WTC11 (cell line): ENCODE measurements at regions not wholly inside any gene's neighbourhood (a gene's known extent, or its start where the extent isn't known, plus 50 kb on each side); places are given as distances from the start of the nearest gene placed in this dataset.

Experiments used
- ATAC-seq: fragments of 200-7000 bp; cut with Tn5 transposase; 2 replicates; pipeline ENCODE4 v1.10.0; 2021; ENCODE audit warnings: mild to moderate bottlenecking, moderate library complexity
- CTCF ChIA-PET: fragments of 300-600 bp; sonication (Branson Sonifier 250); formaldehyde crosslinking; loops from one replicate; lab custom pipeline; 2021; ENCODE audit warnings: antibody characterized with exemption; lab: Charles Lee
- POLR2A ChIA-PET: fragments of 350-600 bp; sonication (Branson Sonifier 250); formaldehyde crosslinking; loops from one replicate; lab custom pipeline; 2021; ENCODE audit warnings: antibody characterized with exemption; lab: Charles Lee
- DNase-seq: peaks from one replicate; pipeline ENCODE4 v3.0.0; 2021; ENCODE audit warnings: low spot score
- H3K27ac Mint-ChIP-seq: 2 replicates; pipeline ENCODE4 v1.8.0; 2021; ENCODE audit warnings: mixed read lengths
- H3K27me3 Mint-ChIP-seq: 2 replicates; pipeline ENCODE4 v1.8.0; 2021; ENCODE audit warnings: low read depth, mild to moderate bottlenecking, moderate library complexity, mixed read lengths
- H3K36me3 Mint-ChIP-seq: 2 replicates; pipeline ENCODE4 v1.8.0; 2021; ENCODE audit warnings: mixed read lengths
- H3K4me1 Mint-ChIP-seq: 2 replicates; pipeline ENCODE4 v1.8.0; 2022; ENCODE audit warnings: mixed read lengths
- H3K4me3 Mint-ChIP-seq: 2 replicates; pipeline ENCODE4 v1.8.0; 2021; ENCODE audit warnings: mild to moderate bottlenecking, moderate library complexity, mixed read lengths
- H3K9me3 Mint-ChIP-seq: 2 replicates; pipeline ENCODE4 v1.8.0; 2021; ENCODE audit warnings: mixed read lengths
- CBFB ChIP-seq: sonication (generic); formaldehyde crosslinking; IDR thresholded peaks from 2 replicates; pipeline ENCODE4 v1.8.1; 2022; ENCODE audit warnings: mild to moderate bottlenecking, low read depth, missing genetic modification reagents
- CREM ChIP-seq: sonication (generic); formaldehyde crosslinking; IDR thresholded peaks from 2 replicates; pipeline ENCODE4 v1.8.1; 2022; ENCODE audit warnings: mild to moderate bottlenecking, missing genetic modification reagents, moderate library complexity
- JAZF1 ChIP-seq: fragments of 250-450 bp; sonication (Bioruptor Pico); IDR thresholded peaks from 2 replicates; pipeline ENCODE4 v1.9.0; 2021; ENCODE audit warnings: moderate library complexity, mild to moderate bottlenecking, inconsistent platforms
- JUN ChIP-seq: sonication (generic); formaldehyde crosslinking; IDR thresholded peaks from 2 replicates; pipeline ENCODE4 v1.8.0; 2023; ENCODE audit warnings: mild to moderate bottlenecking, missing genetic modification reagents
- NR2C2 ChIP-seq: sonication (generic); formaldehyde crosslinking; IDR thresholded peaks from 2 replicates; pipeline ENCODE4 v1.8.0; 2022; ENCODE audit warnings: mild to moderate bottlenecking, missing genetic modification reagents
- PRRX2 ChIP-seq: fragments of 250-450 bp; sonication (Bioruptor Pico); IDR thresholded peaks from 2 replicates; pipeline ENCODE4 v1.8.0; 2021; ENCODE audit warnings: mild to moderate bottlenecking
- RORB ChIP-seq: fragments of 250-450 bp; sonication (Bioruptor Pico); IDR thresholded peaks from 2 replicates; pipeline ENCODE4 v1.9.0; 2021; ENCODE audit warnings: mild to moderate bottlenecking
- SMAD3 ChIP-seq: sonication (generic); formaldehyde crosslinking; IDR thresholded peaks from 2 replicates; pipeline ENCODE4 v1.8.0; 2022; ENCODE audit warnings: missing genetic modification reagents, mild to moderate bottlenecking, borderline replicate concordance
- TCF7 ChIP-seq: sonication (generic); formaldehyde crosslinking; IDR thresholded peaks from 2 replicates; pipeline ENCODE4 v1.8.0; 2022; ENCODE audit warnings: mild to moderate bottlenecking, low read depth, missing genetic modification reagents, moderate library complexity
- ZNF121 ChIP-seq: sonication (generic); formaldehyde crosslinking; IDR thresholded peaks from 2 replicates; pipeline ENCODE4 v1.8.0; 2023; ENCODE audit warnings: missing genetic modification reagents
- ZNF219 ChIP-seq: sonication (generic); formaldehyde crosslinking; IDR thresholded peaks from 2 replicates; pipeline ENCODE4 v1.8.0; 2023; ENCODE audit warnings: missing genetic modification reagents, mild to moderate bottlenecking, borderline replicate concordance
- ZNF423 ChIP-seq: fragments of 250-450 bp; sonication (Bioruptor Pico); IDR thresholded peaks from 2 replicates; pipeline ENCODE4 v2.1.2; 2022; ENCODE audit warnings: mild to moderate bottlenecking, moderate library complexity
- TF ChIP-seq, protein P1 (sequence below): sonication (generic); formaldehyde crosslinking; IDR thresholded peaks from 2 replicates; pipeline ENCODE4 v1.8.1; 2022; ENCODE audit warnings: low read depth, missing genetic modification reagents, borderline replicate concordance
- TF ChIP-seq, protein P2 (sequence below): sonication (generic); formaldehyde crosslinking; IDR thresholded peaks from 2 replicates; pipeline ENCODE4 v1.8.1; 2022; ENCODE audit warnings: missing genetic modification reagents, borderline replicate concordance
- TF ChIP-seq, protein P3 (sequence below): sonication (generic); formaldehyde crosslinking; IDR thresholded peaks from 2 replicates; pipeline ENCODE4 v1.8.0; 2022; ENCODE audit warnings: mild to moderate bottlenecking, missing genetic modification reagents
- TF ChIP-seq, protein P4 (sequence below): sonication (generic); formaldehyde crosslinking; IDR thresholded peaks from 2 replicates; pipeline ENCODE4 v1.8.1; 2023; ENCODE audit warnings: mild to moderate bottlenecking, moderate library complexity, missing genetic modification reagents
- TF ChIP-seq, protein P5 (sequence below): sonication (generic); formaldehyde crosslinking; IDR thresholded peaks from 2 replicates; pipeline ENCODE4 v1.8.1; 2022; ENCODE audit warnings: low read depth, mild to moderate bottlenecking, moderate library complexity, missing genetic modification reagents, borderline replicate concordance
- TF ChIP-seq, protein P6 (sequence below): sonication (generic); formaldehyde crosslinking; IDR thresholded peaks from 2 replicates; pipeline ENCODE4 v1.8.1; 2023; ENCODE audit warnings: mild to moderate bottlenecking, missing genetic modification reagents
- TF ChIP-seq, protein P7 (sequence below): fragments of 250-450 bp; sonication (Bioruptor Pico); conservative IDR thresholded peaks from 2 replicates; pipeline ENCODE4 v1.9.0; 2021; ENCODE audit warnings: mild to moderate bottlenecking

DNA sequence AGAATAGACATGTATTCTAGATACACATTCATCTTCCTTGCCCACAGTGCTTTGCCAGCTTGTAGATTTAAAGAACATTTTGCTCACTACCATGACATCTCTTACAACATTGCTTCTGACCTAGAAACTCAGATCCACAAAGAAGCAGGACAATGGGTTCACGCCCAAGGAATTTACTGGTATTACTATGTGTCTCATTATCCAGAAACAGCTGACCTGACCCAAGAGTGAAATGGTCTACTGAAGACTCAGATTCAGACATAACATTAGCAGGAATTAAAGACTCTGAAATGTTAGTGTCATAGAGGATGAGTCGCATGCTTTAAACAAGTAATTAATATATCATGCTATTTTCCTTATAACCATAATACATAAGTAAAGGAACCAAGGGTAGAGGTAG is 731.4 kb downstream of the GALC start:
- no peak overlapping the region for H3K27ac Mint-ChIP-seq
- TF ChIP-seq RORB = no peak
- TF ChIP-seq, protein P1, sequence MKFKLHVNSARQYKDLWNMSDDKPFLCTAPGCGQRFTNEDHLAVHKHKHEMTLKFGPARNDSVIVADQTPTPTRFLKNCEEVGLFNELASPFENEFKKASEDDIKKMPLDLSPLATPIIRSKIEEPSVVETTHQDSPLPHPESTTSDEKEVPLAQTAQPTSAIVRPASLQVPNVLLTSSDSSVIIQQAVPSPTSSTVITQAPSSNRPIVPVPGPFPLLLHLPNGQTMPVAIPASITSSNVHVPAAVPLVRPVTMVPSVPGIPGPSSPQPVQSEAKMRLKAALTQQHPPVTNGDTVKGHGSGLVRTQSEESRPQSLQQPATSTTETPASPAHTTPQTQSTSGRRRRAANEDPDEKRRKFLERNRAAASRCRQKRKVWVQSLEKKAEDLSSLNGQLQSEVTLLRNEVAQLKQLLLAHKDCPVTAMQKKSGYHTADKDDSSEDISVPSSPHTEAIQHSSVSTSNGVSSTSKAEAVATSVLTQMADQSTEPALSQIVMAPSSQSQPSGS (CRISPR knock-in tag) = no peak
- TF ChIP-seq, all 79 proteins: peak for 0
- Mint-ChIP-seq H3K4me1 (peaks cover 67% of the 10 kb centered on the region), H3K9me3 (peaks cover 42% of the 10 kb centered on the region), H3K27me3 (peaks cover 26% of the 10 kb centered on the region), H3K4me3 (no peak overlapping the region), H3K36me3 (peaks cover 33% of the 10 kb centered on the region)
- POLR2A ChIA-PET = no interaction called here
- no peak for DNase-seq
- no peak for ATAC-seq
- CTCF ChIA-PET = no interaction called here

DNA sequence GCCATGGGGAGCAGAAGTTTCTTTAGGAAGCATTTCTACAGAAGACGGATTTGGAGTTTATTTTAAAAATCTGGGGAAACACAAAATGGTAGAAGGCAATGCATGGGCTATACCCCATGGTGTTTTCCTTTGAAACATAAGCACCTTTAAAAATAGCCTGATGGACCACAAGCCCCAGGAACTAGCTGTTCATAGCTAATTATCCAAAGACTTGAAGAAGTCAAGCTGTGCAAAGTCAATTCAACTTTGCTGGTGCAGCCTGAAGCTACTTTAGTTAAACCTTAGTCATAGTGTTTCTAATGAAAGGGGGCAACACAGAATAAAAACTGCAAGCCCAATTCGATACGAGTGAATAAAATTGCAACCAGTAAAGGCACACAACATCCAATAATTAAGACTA is 732.5 kb downstream of the GALC start:
- ATAC-seq (peak; percentile 81), DNase-seq (no peak)
- Mint-ChIP-seq H3K36me3 (peaks cover 32% of the 10 kb centered on the region), H3K27me3 (peaks cover 26% of the 10 kb centered on the region), H3K27ac (peak overlapping the region; percentile 19; the same call in 1 of the 2 replicates), H3K4me3 (no peak overlapping the region), H3K4me1 (peaks cover 62% of the 10 kb centered on the region), H3K9me3 (peaks cover 42% of the 10 kb centered on the region)
- ChIA-PET CTCF (no interaction called here), POLR2A (no interaction called here)
- TF ChIP-seq NR2C2 = no peak
- TF ChIP-seq ZNF423 = peak; percentile 49; the same call in 1 of the 2 replicates

DNA sequence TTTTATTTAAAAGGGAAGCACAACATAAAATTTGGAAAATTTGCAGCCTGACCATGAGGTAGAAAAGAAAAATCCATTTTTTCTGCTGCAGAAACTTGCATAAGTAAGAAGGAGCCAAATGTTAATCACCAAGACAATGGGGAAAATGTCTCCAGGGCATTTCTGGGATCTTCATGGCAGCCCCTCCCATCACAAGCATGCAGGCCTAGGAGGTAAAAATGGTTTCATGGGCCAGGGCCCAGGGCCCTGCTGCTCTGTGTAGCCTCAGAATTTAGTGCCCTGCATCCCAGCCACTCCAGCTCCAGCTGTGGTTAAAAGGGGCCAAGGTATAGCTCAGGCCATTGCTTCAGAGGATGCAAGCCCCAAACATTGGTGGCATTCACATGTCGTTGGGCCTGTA is 735.6 kb downstream of the GALC start:
- Mint-ChIP-seq H3K27me3 (peaks cover 8% of the 10 kb centered on the region), H3K9me3 (peaks cover 25% of the 10 kb centered on the region), H3K4me3 (no peak overlapping the region), H3K4me1 (peaks cover 48% of the 10 kb centered on the region), H3K36me3 (peaks cover 24% of the 10 kb centered on the region), H3K27ac (no peak overlapping the region)
- ChIA-PET CTCF (no interaction called here), POLR2A (no interaction called here)
- no peak for ATAC-seq
- TF ChIP-seq, protein P2, sequence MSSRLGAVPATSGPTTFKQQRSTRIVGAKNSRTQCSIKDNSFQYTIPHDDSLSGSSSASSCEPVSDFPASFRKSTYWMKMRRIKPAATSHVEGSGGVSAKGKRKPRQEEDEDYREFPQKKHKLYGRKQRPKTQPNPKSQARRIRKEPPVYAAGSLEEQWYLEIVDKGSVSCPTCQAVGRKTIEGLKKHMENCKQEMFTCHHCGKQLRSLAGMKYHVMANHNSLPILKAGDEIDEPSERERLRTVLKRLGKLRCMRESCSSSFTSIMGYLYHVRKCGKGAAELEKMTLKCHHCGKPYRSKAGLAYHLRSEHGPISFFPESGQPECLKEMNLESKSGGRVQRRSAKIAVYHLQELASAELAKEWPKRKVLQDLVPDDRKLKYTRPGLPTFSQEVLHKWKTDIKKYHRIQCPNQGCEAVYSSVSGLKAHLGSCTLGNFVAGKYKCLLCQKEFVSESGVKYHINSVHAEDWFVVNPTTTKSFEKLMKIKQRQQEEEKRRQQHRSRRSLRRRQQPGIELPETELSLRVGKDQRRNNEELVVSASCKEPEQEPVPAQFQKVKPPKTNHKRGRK (CRISPR knock-in tag) = no peak
- TF ChIP-seq, protein P3, sequence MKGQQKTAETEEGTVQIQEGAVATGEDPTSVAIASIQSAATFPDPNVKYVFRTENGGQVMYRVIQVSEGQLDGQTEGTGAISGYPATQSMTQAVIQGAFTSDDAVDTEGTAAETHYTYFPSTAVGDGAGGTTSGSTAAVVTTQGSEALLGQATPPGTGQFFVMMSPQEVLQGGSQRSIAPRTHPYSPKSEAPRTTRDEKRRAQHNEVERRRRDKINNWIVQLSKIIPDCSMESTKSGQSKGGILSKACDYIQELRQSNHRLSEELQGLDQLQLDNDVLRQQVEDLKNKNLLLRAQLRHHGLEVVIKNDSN (CRISPR knock-in tag) = no peak
- TF ChIP-seq, protein P4, sequence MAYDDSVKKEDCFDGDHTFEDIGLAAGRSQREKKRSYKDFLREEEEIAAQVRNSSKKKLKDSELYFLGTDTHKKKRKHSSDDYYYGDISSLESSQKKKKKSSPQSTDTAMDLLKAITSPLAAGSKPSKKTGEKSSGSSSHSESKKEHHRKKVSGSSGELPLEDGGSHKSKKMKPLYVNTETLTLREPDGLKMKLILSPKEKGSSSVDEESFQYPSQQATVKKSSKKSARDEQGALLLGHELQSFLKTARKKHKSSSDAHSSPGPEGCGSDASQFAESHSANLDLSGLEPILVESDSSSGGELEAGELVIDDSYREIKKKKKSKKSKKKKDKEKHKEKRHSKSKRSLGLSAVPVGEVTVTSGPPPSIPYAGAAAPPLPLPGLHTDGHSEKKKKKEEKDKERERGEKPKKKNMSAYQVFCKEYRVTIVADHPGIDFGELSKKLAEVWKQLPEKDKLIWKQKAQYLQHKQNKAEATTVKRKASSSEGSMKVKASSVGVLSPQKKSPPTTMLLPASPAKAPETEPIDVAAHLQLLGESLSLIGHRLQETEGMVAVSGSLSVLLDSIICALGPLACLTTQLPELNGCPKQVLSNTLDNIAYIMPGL (CRISPR knock-in tag) = no peak
- TF ChIP-seq SMAD3 (no peak), RORB (no peak), CBFB (CRISPR knock-in tag) (no peak)
- DNase-seq = no peak

DNA sequence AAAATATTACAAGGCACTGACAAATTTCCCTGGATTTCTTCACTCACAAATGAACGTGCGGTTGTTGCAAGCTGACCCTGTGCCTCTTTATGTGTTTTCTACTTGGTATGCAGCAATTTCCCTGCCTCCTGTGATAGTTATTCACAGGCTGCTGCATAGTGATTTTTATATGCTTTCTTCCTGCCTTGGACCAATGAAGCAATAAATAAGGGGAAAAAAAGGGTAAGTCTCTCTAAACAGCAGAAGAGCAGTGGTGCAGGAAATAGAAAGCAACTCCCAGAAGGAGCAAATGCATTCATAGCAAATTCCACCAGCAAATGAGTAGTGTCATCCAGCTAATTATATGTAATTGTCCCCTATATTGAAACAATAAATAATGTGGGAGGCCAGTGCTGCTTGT is 737.9 kb downstream of the GALC start:
- ATAC-seq = no peak
- H3K27me3 Mint-ChIP-seq = peaks cover 5% of the 10 kb centered on the region
- H3K9me3 Mint-ChIP-seq = peaks cover 22% of the 10 kb centered on the region
- H3K27ac Mint-ChIP-seq = no peak overlapping the region
- CTCF ChIA-PET = no interaction called here
- H3K4me3 Mint-ChIP-seq = no peak overlapping the region
- no peak for DNase-seq
- H3K4me1 Mint-ChIP-seq = peaks cover 37% of the 10 kb centered on the region
- peaks cover 24% of the 10 kb centered on the region for H3K36me3 Mint-ChIP-seq
- POLR2A ChIA-PET = no interaction called here
- TF ChIP-seq, protein P5, sequence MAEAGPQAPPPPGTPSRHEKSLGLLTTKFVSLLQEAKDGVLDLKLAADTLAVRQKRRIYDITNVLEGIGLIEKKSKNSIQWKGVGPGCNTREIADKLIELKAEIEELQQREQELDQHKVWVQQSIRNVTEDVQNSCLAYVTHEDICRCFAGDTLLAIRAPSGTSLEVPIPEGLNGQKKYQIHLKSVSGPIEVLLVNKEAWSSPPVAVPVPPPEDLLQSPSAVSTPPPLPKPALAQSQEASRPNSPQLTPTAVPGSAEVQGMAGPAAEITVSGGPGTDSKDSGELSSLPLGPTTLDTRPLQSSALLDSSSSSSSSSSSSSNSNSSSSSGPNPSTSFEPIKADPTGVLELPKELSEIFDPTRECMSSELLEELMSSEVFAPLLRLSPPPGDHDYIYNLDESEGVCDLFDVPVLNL (CRISPR knock-in tag) = no peak
- no peak for TF ChIP-seq JUN (CRISPR knock-in tag)
- TF ChIP-seq, protein P6, sequence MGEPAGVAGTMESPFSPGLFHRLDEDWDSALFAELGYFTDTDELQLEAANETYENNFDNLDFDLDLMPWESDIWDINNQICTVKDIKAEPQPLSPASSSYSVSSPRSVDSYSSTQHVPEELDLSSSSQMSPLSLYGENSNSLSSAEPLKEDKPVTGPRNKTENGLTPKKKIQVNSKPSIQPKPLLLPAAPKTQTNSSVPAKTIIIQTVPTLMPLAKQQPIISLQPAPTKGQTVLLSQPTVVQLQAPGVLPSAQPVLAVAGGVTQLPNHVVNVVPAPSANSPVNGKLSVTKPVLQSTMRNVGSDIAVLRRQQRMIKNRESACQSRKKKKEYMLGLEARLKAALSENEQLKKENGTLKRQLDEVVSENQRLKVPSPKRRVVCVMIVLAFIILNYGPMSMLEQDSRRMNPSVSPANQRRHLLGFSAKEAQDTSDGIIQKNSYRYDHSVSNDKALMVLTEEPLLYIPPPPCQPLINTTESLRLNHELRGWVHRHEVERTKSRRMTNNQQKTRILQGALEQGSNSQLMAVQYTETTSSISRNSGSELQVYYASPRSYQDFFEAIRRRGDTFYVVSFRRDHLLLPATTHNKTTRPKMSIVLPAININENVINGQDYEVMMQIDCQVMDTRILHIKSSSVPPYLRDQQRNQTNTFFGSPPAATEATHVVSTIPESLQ (CRISPR knock-in tag) = no peak
- no peak for TF ChIP-seq JAZF1 (CRISPR knock-in tag)
- no peak for TF ChIP-seq ZNF219 (CRISPR knock-in tag)
- TF ChIP-seq SMAD3 = no peak
- TF ChIP-seq CREM (CRISPR knock-in tag) = no peak
- TF ChIP-seq PRRX2 = no peak
- no peak for TF ChIP-seq ZNF121 (CRISPR knock-in tag)
- no peak for TF ChIP-seq TCF7 (CRISPR knock-in tag)
- TF ChIP-seq, protein P7, sequence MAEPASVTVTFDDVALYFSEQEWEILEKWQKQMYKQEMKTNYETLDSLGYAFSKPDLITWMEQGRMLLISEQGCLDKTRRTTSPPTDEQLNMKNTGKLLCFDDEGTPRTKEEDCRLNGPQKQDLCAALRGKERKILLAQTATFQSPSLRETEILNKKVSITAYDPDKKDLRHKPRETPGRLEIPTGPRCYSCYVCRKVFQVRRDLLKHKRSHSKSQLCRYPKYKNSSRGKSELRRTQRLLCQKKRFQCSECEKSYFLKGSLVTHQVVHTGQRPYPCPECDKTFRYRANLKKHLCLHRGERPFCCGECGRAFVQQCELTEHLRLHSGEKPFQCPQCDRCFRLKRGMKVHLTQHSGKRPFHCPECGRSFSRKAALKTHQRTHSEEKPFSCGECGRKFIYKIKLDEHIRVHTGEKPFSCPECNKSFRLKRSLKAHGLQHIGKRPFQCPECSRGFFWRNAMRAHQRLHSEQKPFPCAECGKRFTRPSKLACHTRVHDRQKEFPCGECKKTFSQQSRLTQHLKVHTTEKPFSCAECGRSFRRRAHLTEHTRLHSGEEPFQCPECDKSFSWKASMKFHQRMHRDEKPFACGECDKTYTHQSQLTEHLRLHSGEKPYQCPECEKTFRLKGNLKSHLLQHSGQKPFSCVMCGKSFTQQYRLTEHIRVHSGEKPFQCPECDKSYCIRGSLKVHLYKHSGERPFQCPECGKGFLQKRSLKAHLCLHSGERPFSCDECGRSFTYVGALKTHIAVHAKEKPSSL (CRISPR knock-in tag) = no peak
